Heart left ventricle (tissue), 16 donors: ENCODE measurements at regions not wholly inside any gene's neighbourhood (a gene's known extent, or its start where the extent isn't known, plus 50 kb on each side); places are given as distances from the start of the nearest gene placed in this dataset.

Source experiments
- ATAC-seq, 4 donors: fragments of 200-7000 bp; cut with Tn5 transposase; one replicate each; pipeline ENCODE4 v1.9.1; 2020 to 2022; ENCODE audit warnings: moderate library complexity in 4 of 4, mild to moderate bottlenecking in 3 of 4, moderate number of reproducible peaks in 1 of 4
- DNase-seq, 5 donors: peaks; one replicate each; pipeline ENCODE4 v3.0.0-alpha.2; 2020
- H3K27ac ChIP-seq, 12 donors: fragments of 200-600 bp; sonication (generic) in 4 of 12; one replicate each; pipeline versions ENCODE4 v1.5.0 to v1.8.0; 2016 to 2022; ENCODE audit warnings: mild to moderate bottlenecking in 2 of 12
- H3K27me3 ChIP-seq, 9 donors: fragments of 200-600 bp; sonication (generic) in 2 of 9; one replicate each; pipeline versions ENCODE4 v1.5.1 to v1.8.0; 2016 to 2022; ENCODE audit warnings: mild to moderate bottlenecking in 3 of 9
- H3K36me3 ChIP-seq, 9 donors: fragments of 200-600 bp; sonication (generic) in 2 of 9; one replicate each; pipeline versions ENCODE4 v1.5.0 to v1.8.0; 2018 to 2022; ENCODE audit warnings: mild to moderate bottlenecking in 2 of 9
- H3K4me1 ChIP-seq, 12 donors: fragments of 200-600 bp; sonication (generic) in 4 of 12; one replicate each; pipeline versions ENCODE4 v1.5.0 to v1.8.0; 2016 to 2022; ENCODE audit warnings: mild to moderate bottlenecking in 3 of 12
- H3K4me3 ChIP-seq, 12 donors: fragments of 200-600 bp; sonication (generic) in 4 of 12; one replicate each; pipeline versions ENCODE4 v1.5.0 to v1.8.0; 2017 to 2022; ENCODE audit warnings: mild to moderate bottlenecking in 9 of 12, moderate library complexity in 4 of 12
- H3K9me3 ChIP-seq, 12 donors: fragments of 200-600 bp; sonication (generic) in 4 of 12; one replicate each; pipeline versions ENCODE4 v1.5.0 to v1.8.0; 2016 to 2022; ENCODE audit warnings: mild to moderate bottlenecking in 1 of 12
- CTCF ChIP-seq, 12 donors: fragments of 200-600 bp; sonication (generic) in 4 of 12; IDR thresholded peaks; one replicate each; pipeline versions ENCODE4 v1.5.0 to v1.8.0; 2018 to 2022; ENCODE audit warnings: antibody characterized with exemption in 12 of 12, mild to moderate bottlenecking in 5 of 12
- POLR2A ChIP-seq, 2 donors: fragments of 450-650 bp; IDR thresholded peaks; one replicate each; pipeline ENCODE4 v1.6.1; 2017; ENCODE audit warnings: antibody characterized with exemption in 2 of 2, mild to moderate bottlenecking in 2 of 2, moderate library complexity in 2 of 2
- WGBS, 4 donors: extraction: QIAGEN DNeasy Blood & Tissue Kit in 2 of 4; methylation state at CpG; one replicate each; pipeline versions ENCODE4 v1.1.5 to v1.1.7; 2013 to 2018; 5-methylcytosine and 5-hydroxymethylcytosine counted together
- intact Hi-C, 10 donors: fragments of 100-400 bp; cut with DNase I; formaldehyde crosslinking; loops; one replicate each; pipeline versions ENCODE4 v1.11.1 to v1.14.2; 2022
- donor health status: ischemic (EF 13 %, LVEDD 7.1; RV severe dilation, severe dysfunction).
- donor health status: healthy with polysubstance abuse.
- donor health status: DM: no; HTN: yes; CAD: no.
- donor health status: DM: no; HTN: no; CAD: no.
- donor health status: ischemic (EF 25% LVEDD 6.9; RV normal size, moderate dysfunction).
- donor health status: ischemic (EF 25% LVEDD 5.7; RV mildly dilated, moderate dysfunction).
- donor health status: healthy.
- donor health status: DM: yes; HTN: yes; CAD: no.
- donor health status: ischemic (EF 35%, LVEDD 5.7; RV mildly dilated, moderate dysfunction).
- donor health status: nonischemic (EF 11% LVEDD 7.7; RV severe dilation, severe dysfunction).
- donor health status: DM: yes; HTN: yes; CAD: no.
- donor health status: PGD.
- donor health status: ischemic (EF 29% LVEDD 5.4; RV normal size, mild dysfunction).
- donor health status: nonischemic (EF 23%, LVEDD 6.1; RV moderate dilation, normal function).

GRCh38 chr21:18153063-18153462, 91.6 kb upstream of the CHODL start:
- WGBS, 4 donors: 42 to 63% (median 53%) methylated on average over 2 of the region's 2 CpGs
- peak in 3 of 4 donors; percentile 34 to 64 (median 34) for ATAC-seq
- intact Hi-C loops: no loop called here

DNA sequence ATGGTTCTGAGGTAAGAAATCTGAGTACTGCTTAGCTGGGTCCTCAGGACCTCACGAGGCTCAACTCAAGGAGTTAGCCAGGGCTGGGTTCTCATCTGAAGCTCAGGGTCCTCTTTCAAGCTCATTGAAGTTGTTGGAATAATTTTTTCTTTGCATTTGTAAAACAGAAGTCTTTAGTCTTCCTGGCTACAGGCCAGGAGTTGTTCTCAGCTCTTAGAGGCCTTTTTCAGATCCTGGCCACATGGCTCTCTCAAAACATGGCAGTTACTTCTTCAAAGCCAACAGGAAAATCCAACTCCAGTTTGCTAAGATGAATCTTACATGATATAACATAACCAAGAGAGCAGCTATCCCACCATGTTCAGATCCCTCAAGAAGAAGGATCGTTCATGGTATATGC, 92.3 kb upstream of the CHODL start:
- TF ChIP-seq POLR2A (IDR thresholded peaks at IDR 0.05) (no peak), CTCF (IDR thresholded peaks at IDR 0.05) (no peak)
- 77 to 93% (median 89%) methylated on average over 2 of the region's 2 CpGs for WGBS, 4 donors
- peaks cover 0 to 9% (median 0%) of the 10 kb centered on the region in 12 donors for H3K9me3 ChIP-seq

More at GRCh38 chr21:18153063-18153462, 91.6 kb upstream of the CHODL start:
- Histone ChIP-seq H3K27ac (no peak overlapping the region), H3K9me3 (peaks cover 0 to 9% (median 0%) of the 10 kb centered on the region in 12 donors), H3K27me3 (no peaks in the 10 kb centered on the region), H3K4me1 (peaks cover 0 to 10% (median 4%) of the 10 kb centered on the region in 12 donors), H3K4me3 (no peak overlapping the region), H3K36me3 (no peaks in the 10 kb centered on the region)
- TF ChIP-seq CTCF (IDR thresholded peaks at IDR 0.05): no peak
- no peak for TF ChIP-seq POLR2A (IDR thresholded peaks at IDR 0.05)
- DNase-seq: peak in 1 of 5 donors; percentile 10

DNA sequence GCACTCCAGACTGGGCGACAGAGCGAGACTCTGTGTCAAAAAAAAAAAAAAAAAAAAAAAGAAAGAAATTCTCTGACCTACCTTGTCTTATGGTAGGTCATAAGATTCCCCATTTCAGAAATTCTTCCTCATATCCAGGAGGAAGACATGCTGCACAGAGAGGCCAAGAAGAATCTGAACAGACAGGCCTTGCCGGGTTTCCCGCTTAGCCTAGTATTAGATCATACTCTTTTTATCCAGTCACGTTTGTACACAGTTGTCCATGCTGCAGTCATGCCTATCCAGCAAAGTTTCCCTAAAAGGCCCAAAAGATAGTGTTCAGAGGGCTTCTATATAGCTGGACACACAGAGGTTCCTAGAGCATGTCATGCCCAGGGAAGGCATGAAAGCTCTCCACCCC, 93.6 kb upstream of the CHODL start:
- no peak for DNase-seq
- intact Hi-C loops: no loop called here
- TF ChIP-seq POLR2A (IDR thresholded peaks at IDR 0.05) (no peak), CTCF (IDR thresholded peaks at IDR 0.05) (no peak)
- 92 to 97% (median 95%) methylated on average over 5 of the region's 5 CpGs for WGBS, 4 donors
- Histone ChIP-seq H3K9me3 (peaks cover 0 to 9% (median 0%) of the 10 kb centered on the region in 12 donors), H3K4me3 (no peak overlapping the region), H3K36me3 (no peaks in the 10 kb centered on the region), H3K27me3 (no peaks in the 10 kb centered on the region), H3K27ac (no peak overlapping the region), H3K4me1 (peaks cover 0 to 10% (median 4%) of the 10 kb centered on the region in 12 donors)
- no peak for ATAC-seq

More for the DNA sequence above, 92.3 kb upstream of the CHODL start:
- no peak for ATAC-seq
- intact Hi-C loops: no loop called here
- no peak for DNase-seq
- H3K36me3 ChIP-seq: no peaks in the 10 kb centered on the region
- H3K4me3 ChIP-seq: no peak overlapping the region
- no peak overlapping the region for H3K27ac ChIP-seq
- H3K4me1 ChIP-seq: peaks cover 0 to 10% (median 4%) of the 10 kb centered on the region in 12 donors
- no peaks in the 10 kb centered on the region for H3K27me3 ChIP-seq

DNA sequence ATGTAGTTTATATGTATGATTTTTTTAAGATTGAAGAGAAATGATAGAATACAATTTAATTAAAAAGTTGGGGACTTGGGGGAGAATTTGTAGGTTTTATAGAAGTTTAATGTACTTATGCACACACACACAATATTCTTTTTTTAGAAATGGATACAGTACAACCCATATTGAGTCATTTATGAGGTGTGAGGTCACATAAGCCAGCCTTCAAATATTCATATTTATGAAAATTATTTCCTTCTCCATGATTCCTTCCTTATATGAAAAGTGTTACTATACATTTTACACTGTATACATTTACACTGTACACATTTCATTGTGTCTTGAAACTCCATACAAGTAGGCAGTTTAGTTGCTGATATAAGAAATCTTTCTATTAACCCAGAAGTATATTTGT, 96.2 kb upstream of the CHODL start:
- Histone ChIP-seq H3K27ac (no peak overlapping the region), H3K27me3 (no peaks in the 10 kb centered on the region), H3K4me1 (no peaks in the 10 kb centered on the region), H3K4me3 (no peak overlapping the region), H3K9me3 (peaks cover 0 to 4% (median 0%) of the 10 kb centered on the region in 12 donors), H3K36me3 (no peaks in the 10 kb centered on the region)
- no peak for TF ChIP-seq POLR2A (IDR thresholded peaks at IDR 0.05)
- no peak for TF ChIP-seq CTCF (IDR thresholded peaks at IDR 0.05)
- intact Hi-C loops: no loop called here
- ATAC-seq (no peak), DNase-seq (no peak)
